Gastrocnemius medialis (tissue), 4 donors: ENCODE measurements at regions not wholly inside any gene's neighbourhood (a gene's known extent, or its start where the extent isn't known, plus 50 kb on each side); places are given as distances from the start of the nearest gene placed in this dataset.

Experiments
- CTCF ChIP-seq, 5 experiments: fragments of 450-650 bp in 3 of 5; fragments of 200-600 bp in 2 of 5; sonication (generic) in 2 of 5; IDR thresholded peaks in 4 of 5; conservative IDR thresholded peaks in 1 of 5; 1 replicate in 4 of 5; 2 replicates in 1 of 5; pipeline ENCODE4 v1.5.1; 2016 to 2019; ENCODE audit warnings: antibody characterized with exemption in 5 of 5, mild to moderate bottlenecking in 3 of 5, moderate library complexity in 3 of 5
- POLR2A ChIP-seq, 2 donors: fragments of 450-650 bp; IDR thresholded peaks; one replicate each; pipeline ENCODE4 v1.6.1; 2017; ENCODE audit warnings: antibody characterized with exemption in 2 of 2, mild to moderate bottlenecking in 2 of 2, moderate library complexity in 2 of 2

DNA sequence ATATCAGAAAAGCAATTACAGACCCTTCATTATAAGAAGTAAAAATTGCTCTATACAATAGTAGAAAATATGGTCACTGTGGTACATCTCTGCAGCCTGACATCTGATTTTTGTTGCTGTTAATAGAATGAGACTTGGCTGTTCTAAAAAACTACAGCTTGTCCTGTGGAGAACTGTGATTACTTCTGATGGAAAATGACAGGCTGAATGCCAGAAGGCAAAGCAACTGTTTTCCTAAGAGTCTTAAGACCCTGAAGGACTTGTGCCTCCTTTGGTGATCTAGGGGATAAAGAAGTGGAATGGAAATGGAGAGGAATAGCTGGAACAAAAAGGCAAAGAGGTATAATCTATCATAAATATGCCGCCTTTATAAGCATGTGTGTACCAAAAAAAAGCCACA, 314.8 kb downstream of the BCHE start:
- TF ChIP-seq CTCF (IDR thresholded peaks at IDR 0.05 in 4 of 5, conservative IDR thresholded peaks at IDR 0.05 in 1 of 5), result no peak
- TF ChIP-seq POLR2A (IDR thresholded peaks at IDR 0.05), result no peak
